Endodermal cell (in vitro differentiated cells): ENCODE measurements at regions not wholly inside any gene's neighbourhood (a gene's known extent, or its start where the extent isn't known, plus 50 kb on each side); places are given as distances from the start of the nearest gene placed in this dataset.
A peak's percentile ranks its signal among the peaks of the same experiment; 100 is the strongest.

ENCODE experiments used
- DNase-seq: peaks from one replicate; pipeline ENCODE4 v3.0.0-alpha.2; 2017
- H3K27ac ChIP-seq: 2 replicates; pipeline ENCODE4 v1.5.1; 2013; ENCODE audit warnings: mild to moderate bottlenecking, low read depth, low read length, moderate library complexity
- H3K27me3 ChIP-seq: 2 replicates; pipeline ENCODE4 v1.6.1; 2013; ENCODE audit warnings: mild to moderate bottlenecking, low read length, moderate library complexity; ENCODE audit not compliant: insufficient read depth, control insufficient read depth, poor library complexity, severe bottlenecking
- H3K36me3 ChIP-seq: 2 replicates; pipeline ENCODE4 v1.7.0; 2013; ENCODE audit warnings: mild to moderate bottlenecking, low read length, moderate library complexity; ENCODE audit not compliant: control insufficient read depth, insufficient read depth
- H3K4me1 ChIP-seq: one replicate; pipeline ENCODE4 v1.7.0; 2013; ENCODE audit warnings: low read length; ENCODE audit not compliant: control insufficient read depth, insufficient read depth
- H3K4me3 ChIP-seq: 2 replicates; pipeline ENCODE4 v1.5.1; 2013; ENCODE audit warnings: mild to moderate bottlenecking, low read length, moderate library complexity
- H3K9ac ChIP-seq: 2 replicates; pipeline ENCODE4 v1.6.1; 2013; ENCODE audit warnings: mild to moderate bottlenecking, low read length, moderate library complexity; ENCODE audit not compliant: poor library complexity, severe bottlenecking; ENCODE audit errors: extremely low read depth
- H3K9me3 ChIP-seq: 2 replicates; pipeline ENCODE4 v1.6.1; 2013; ENCODE audit warnings: mild to moderate bottlenecking, low read length, moderate library complexity; ENCODE audit not compliant: control insufficient read depth
- H3K27ac Mint-ChIP-seq: 2 replicates; pipeline ENCODE4 v1.8.0; 2020; ENCODE audit warnings: mixed read lengths
- H3K27me3 Mint-ChIP-seq: 2 replicates; pipeline ENCODE4 v1.8.0; 2021; ENCODE audit warnings: mild to moderate bottlenecking, mixed read lengths; ENCODE audit not compliant: insufficient read depth
- H3K36me3 Mint-ChIP-seq: 2 replicates; pipeline ENCODE4 v1.8.0; 2020; ENCODE audit warnings: low read depth, mixed read lengths
- H3K4me1 Mint-ChIP-seq: 2 replicates; pipeline ENCODE4 v1.8.0; 2020; ENCODE audit warnings: mixed read lengths
- H3K4me3 Mint-ChIP-seq: 2 replicates; pipeline ENCODE4 v1.8.0; 2020; ENCODE audit warnings: mild to moderate bottlenecking, moderate library complexity, mixed read lengths
- H3K9me3 Mint-ChIP-seq: 2 replicates; pipeline ENCODE4 v1.8.0; 2020; ENCODE audit warnings: mild to moderate bottlenecking, mixed read lengths
- WGBS, 2 experiments: methylation state at CpG; one replicate each; pipeline versions ENCODE4 v1.1.5 to v1.1.7; 2013; ENCODE audit warnings: missing lambda C conversion rate in 2 of 2, mixed read lengths in 1 of 2; ENCODE audit not compliant: insufficient coverage in 1 of 2, insufficient read length in 1 of 2; 5-methylcytosine and 5-hydroxymethylcytosine counted together
- TF ChIP-seq, protein P1 (sequence below): fragments of 200-600 bp; sonication (generic); conservative IDR thresholded peaks from 2 replicates; pipeline ENCODE4 v1.5.0; 2021; ENCODE audit warnings: antibody characterized with exemption, mild to moderate bottlenecking

DNA sequence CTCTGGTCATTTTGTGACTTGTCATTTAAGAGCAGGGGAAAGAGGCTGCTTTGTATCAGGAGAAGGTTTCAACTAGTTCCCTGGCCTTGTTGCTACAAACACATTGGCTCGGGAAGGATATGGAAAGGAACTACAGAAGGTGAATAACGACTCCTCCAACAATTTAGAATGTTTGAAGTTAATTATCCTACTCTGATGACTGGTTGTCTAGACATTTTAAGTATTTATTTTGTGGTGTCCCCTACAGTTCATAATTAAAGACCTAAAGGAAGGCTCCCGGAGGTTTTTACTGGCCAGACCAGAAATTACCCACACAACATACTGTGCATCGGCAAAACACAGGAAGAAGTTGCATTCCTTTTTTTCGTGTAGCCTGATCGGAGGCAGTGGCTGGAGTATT, 515.8 kb upstream of the SALL1 start:
- TF ChIP-seq, protein P1, sequence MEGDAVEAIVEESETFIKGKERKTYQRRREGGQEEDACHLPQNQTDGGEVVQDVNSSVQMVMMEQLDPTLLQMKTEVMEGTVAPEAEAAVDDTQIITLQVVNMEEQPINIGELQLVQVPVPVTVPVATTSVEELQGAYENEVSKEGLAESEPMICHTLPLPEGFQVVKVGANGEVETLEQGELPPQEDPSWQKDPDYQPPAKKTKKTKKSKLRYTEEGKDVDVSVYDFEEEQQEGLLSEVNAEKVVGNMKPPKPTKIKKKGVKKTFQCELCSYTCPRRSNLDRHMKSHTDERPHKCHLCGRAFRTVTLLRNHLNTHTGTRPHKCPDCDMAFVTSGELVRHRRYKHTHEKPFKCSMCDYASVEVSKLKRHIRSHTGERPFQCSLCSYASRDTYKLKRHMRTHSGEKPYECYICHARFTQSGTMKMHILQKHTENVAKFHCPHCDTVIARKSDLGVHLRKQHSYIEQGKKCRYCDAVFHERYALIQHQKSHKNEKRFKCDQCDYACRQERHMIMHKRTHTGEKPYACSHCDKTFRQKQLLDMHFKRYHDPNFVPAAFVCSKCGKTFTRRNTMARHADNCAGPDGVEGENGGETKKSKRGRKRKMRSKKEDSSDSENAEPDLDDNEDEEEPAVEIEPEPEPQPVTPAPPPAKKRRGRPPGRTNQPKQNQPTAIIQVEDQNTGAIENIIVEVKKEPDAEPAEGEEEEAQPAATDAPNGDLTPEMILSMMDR: no peak

DNA sequence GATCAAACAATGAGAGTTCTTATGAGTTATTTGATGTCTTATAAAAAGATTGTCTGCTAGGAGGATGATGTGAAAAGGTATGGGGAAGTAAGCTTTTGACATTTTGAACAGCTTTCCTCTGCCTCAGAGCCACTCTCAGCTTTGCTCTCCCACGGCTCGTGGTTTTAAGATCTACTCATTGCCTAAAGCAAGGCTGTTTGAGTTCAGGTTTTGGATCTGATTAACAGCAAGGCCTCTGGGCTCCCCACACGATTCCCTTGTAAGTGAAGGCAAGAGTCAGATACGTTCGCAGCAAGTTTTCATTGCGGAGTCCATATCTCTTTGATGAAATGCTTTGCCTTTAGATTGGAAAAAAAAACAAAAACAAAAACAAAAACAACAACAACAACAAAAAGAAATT, 515.0 kb upstream of the SALL1 start:
- TF ChIP-seq, protein P1: no peak
- H3K4me1 Mint-ChIP-seq: peaks cover 54% of the 10 kb centered on the region
- H3K27me3 Mint-ChIP-seq: peaks cover 6% of the 10 kb centered on the region
- H3K4me1 ChIP-seq: peaks cover 22% of the 10 kb centered on the region
- no peak overlapping the region for H3K9ac ChIP-seq
- H3K9me3 Mint-ChIP-seq: no peaks in the 10 kb centered on the region
- no peak overlapping the region for H3K4me3 Mint-ChIP-seq
- no peaks in the 10 kb centered on the region for H3K9me3 ChIP-seq
- H3K4me3 ChIP-seq: no peak overlapping the region
- no peaks in the 10 kb centered on the region for H3K36me3 Mint-ChIP-seq
- no peak for DNase-seq
- H3K36me3 ChIP-seq: no peaks in the 10 kb centered on the region
- H3K27me3 ChIP-seq: no peaks in the 10 kb centered on the region
- 90 to 100% methylated on average over 2 to 6 of the region's 6 CpGs for WGBS, 2 experiments
- peak overlapping the region; percentile 18 for H3K27ac Mint-ChIP-seq
- no peak overlapping the region for H3K27ac ChIP-seq

More for the DNA sequence above, 515.8 kb upstream of the SALL1 start:
- Histone ChIP-seq H3K9me3 (no peaks in the 10 kb centered on the region), H3K27ac (no peak overlapping the region), H3K4me3 (no peak overlapping the region), H3K27me3 (no peaks in the 10 kb centered on the region), H3K9ac (no peak overlapping the region), H3K4me1 (peaks cover 25% of the 10 kb centered on the region), H3K36me3 (no peaks in the 10 kb centered on the region)
- no peak overlapping the region for H3K27ac Mint-ChIP-seq
- no peak for DNase-seq
- H3K9me3 Mint-ChIP-seq: no peaks in the 10 kb centered on the region
- peaks cover 58% of the 10 kb centered on the region for H3K4me1 Mint-ChIP-seq
- no peak overlapping the region for H3K4me3 Mint-ChIP-seq
- peaks cover 6% of the 10 kb centered on the region for H3K27me3 Mint-ChIP-seq
- no peaks in the 10 kb centered on the region for H3K36me3 Mint-ChIP-seq
- 84 to 95% methylated on average over 3 to 6 of the region's 6 CpGs for WGBS, 2 experiments

DNA sequence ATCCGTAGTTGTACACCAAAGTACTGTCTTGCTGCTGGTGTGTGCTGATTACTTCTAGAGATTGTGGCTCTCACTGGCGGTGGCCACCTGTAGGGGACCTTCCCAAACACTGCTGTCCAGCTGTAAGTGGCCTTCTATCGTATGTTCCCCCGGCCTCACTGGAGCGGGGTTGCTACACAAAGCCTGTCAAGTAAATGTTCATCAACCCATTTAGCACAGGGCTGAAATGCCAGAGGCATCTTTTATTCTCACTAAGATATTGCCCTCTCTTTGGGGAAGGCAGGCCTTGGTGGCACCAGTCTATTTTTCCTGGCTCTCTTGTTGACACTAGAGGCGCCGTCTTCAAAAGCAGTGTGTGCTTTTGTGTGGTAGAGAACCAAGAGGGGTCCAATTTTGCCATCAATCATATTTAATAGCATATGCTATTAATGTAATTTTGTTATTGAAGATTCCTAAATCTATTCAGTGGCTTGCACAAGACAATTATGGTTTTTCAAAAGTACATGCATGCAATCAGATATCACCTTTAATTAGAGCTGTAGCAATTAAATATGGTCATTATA, 514.4 kb upstream of the SALL1 start:
- Histone ChIP-seq H3K4me3 (no peak overlapping the region), H3K36me3 (no peaks in the 10 kb centered on the region), H3K9ac (no peak overlapping the region), H3K9me3 (no peaks in the 10 kb centered on the region), H3K27me3 (no peaks in the 10 kb centered on the region), H3K4me1 (peaks cover 20% of the 10 kb centered on the region), H3K27ac (no peak overlapping the region)
- TF ChIP-seq, protein P1: peak; percentile 26
- Mint-ChIP-seq H3K27ac (no peak overlapping the region), H3K36me3 (no peaks in the 10 kb centered on the region), H3K4me1 (peaks cover 48% of the 10 kb centered on the region), H3K9me3 (no peaks in the 10 kb centered on the region), H3K27me3 (peaks cover 6% of the 10 kb centered on the region), H3K4me3 (no peak overlapping the region)
- DNase-seq: no peak
- WGBS, 2 experiments: 80 to 98% methylated on average over 4 to 7 of the region's 7 CpGs
